A673 (cell line): ENCODE measurements at regions not wholly inside any gene's neighbourhood (a gene's known extent, or its start where the extent isn't known, plus 50 kb on each side); places are given as distances from the start of the nearest gene placed in this dataset.

Source experiments
- EZH2 ChIP-seq: fragments of 200-600 bp; sonication (generic); IDR thresholded peaks from 2 replicates; pipeline ENCODE4 v1.6.1; 2017; ENCODE audit warnings: borderline replicate concordance, low read depth, mild to moderate bottlenecking, mixed read lengths, antibody characterized with exemption, low read length; ENCODE audit not compliant: poor library complexity, severe bottlenecking
- TF ChIP-seq, protein P1 (sequence below): fragments of 300-800, 200-600 bp; sonication (generic); conservative IDR thresholded peaks from 2 replicates; pipeline ENCODE4 v1.5.1; 2017; ENCODE audit warnings: low read depth, mild to moderate bottlenecking, antibody characterized with exemption, low read length, moderate library complexity, mixed read lengths

DNA sequence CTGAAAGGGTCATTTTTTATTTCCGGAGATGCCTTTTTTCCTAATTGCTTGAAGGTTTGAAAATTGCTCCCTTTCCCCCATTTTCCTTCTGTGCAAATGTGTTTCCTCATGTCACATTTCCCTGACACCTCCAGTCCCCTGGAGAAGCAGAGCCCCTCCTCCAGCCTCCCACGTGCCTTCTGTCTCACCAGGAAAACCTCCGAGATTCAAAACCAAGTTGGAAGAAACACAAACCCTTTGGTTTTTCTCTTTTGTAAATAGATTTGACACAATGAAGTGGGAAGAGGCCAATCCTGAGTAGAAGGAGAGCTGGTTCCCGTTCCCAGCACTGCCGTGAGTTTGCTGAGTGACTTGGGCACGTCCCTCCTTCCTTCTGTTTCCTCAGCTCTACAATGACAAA is 125.4 kb upstream of the MYCN start:
- TF ChIP-seq, protein P1, sequence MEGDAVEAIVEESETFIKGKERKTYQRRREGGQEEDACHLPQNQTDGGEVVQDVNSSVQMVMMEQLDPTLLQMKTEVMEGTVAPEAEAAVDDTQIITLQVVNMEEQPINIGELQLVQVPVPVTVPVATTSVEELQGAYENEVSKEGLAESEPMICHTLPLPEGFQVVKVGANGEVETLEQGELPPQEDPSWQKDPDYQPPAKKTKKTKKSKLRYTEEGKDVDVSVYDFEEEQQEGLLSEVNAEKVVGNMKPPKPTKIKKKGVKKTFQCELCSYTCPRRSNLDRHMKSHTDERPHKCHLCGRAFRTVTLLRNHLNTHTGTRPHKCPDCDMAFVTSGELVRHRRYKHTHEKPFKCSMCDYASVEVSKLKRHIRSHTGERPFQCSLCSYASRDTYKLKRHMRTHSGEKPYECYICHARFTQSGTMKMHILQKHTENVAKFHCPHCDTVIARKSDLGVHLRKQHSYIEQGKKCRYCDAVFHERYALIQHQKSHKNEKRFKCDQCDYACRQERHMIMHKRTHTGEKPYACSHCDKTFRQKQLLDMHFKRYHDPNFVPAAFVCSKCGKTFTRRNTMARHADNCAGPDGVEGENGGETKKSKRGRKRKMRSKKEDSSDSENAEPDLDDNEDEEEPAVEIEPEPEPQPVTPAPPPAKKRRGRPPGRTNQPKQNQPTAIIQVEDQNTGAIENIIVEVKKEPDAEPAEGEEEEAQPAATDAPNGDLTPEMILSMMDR: no peak
- TF ChIP-seq EZH2: no peak
